ENCODE measurements at regions not wholly inside any gene's neighbourhood (a gene's known extent, or its start where the extent isn't known, plus 50 kb on each side); places are given as distances from the start of the nearest gene placed in this dataset.

DNA sequence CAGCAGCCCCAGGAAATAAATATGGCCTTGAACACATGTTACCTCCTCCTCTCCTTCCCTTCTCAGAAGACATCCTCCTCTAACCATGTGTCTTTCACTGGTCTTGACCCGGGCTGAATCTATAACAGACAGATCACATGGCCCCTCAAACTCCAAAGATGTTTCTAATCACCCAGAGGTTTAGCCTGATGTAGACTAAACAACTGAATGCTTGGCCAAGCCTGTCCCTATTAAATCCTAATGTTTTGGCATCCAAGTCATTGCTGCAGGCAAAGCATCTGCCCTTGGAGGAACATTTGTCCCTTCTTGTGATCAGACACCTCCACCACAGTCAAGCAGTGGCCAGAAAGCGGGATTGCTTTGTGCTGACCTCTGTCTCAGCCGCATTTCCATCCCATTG is 65.5 kb downstream of the ANKRD60 start:
- H3K27ac ChIP-seq = no peak overlapping the region
- TF ChIP-seq CTCF (conservative IDR thresholded peaks at IDR 0.05) (no peak), ZFX (IDR thresholded peaks at IDR 0.05) (no peak)

- no peak overlapping the region for H3K27ac ChIP-seq
These were observed 67.3 kb downstream of the ANKRD60 start for GRCh38 chr20:58161192-58161591.

GRCh38 chr20:58160451-58161061 is 67.9 kb downstream of the ANKRD60 start:
- no peak overlapping the region for H3K27ac ChIP-seq

More at GRCh38 chr20:58161192-58161591, 67.3 kb downstream of the ANKRD60 start:
- TF ChIP-seq CTCF (conservative IDR thresholded peaks at IDR 0.05) (no peak), ZFX (IDR thresholded peaks at IDR 0.05) (no peak)

GRCh38 chr20:58155148-58155925 is 73.1 kb downstream of the ANKRD60 start:
- TF ChIP-seq ZFX (IDR thresholded peaks at IDR 0.05) (no peak), CTCF (conservative IDR thresholded peaks at IDR 0.05) (no peak)
- no peak overlapping the region for H3K27ac ChIP-seq

More at GRCh38 chr20:58160451-58161061, 67.9 kb downstream of the ANKRD60 start:
- TF ChIP-seq ZFX (IDR thresholded peaks at IDR 0.05) = no peak
- TF ChIP-seq CTCF (conservative IDR thresholded peaks at IDR 0.05) = no peak

- TF ChIP-seq ZFX (IDR thresholded peaks at IDR 0.05) (no peak), CTCF (conservative IDR thresholded peaks at IDR 0.05) (no peak)
- no peak overlapping the region for H3K27ac ChIP-seq
These were observed 74.3 kb downstream of the ANKRD60 start for GRCh38 chr20:58154113-58154512.

DNA sequence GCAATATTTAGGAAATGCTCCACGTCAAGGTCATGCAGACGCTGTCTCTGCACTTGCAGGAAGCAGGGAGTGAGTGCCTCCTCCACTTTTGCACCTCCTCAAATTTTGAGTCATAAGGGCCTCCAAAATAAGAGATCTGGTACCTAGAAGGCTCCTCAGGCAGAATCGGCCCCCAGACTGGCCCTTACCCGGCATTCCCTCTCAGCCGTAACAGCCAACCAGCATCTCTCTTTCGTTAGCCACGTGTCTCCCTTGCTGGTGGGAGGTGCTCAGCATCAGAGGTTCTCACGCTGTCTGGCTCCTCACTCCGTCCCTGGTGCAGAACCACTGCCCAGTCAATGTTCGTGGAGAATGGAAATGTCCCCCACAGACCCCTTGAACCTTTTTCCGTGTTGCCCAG is 75.3 kb downstream of the ANKRD60 start:
- no peak overlapping the region for H3K27ac ChIP-seq
- TF ChIP-seq CTCF (conservative IDR thresholded peaks at IDR 0.05) (no peak), ZFX (IDR thresholded peaks at IDR 0.05) (no peak)

DNA sequence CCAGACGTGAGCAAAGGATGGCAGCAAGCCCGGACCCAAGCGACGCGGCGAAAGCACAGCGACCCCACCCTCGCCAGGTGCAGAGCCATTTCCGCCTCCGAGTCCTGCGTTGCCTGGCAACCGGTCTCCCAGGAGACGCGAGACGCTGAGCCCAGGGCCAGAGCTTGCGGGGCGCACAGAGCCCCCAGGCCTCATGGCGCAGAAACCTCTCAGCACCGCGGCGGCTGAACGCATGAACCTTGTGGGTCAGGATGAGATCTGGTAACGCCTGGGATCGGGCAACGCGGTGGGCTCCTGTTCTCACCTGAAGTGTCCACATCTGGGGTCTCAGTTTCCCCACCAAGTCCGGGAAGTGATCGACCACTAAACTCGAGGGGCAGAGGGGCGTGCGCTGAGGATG is 77.7 kb downstream of the ANKRD60 start:
- H3K27ac ChIP-seq = no peak overlapping the region
- no peak for TF ChIP-seq CTCF (conservative IDR thresholded peaks at IDR 0.05)
- no peak for TF ChIP-seq ZFX (IDR thresholded peaks at IDR 0.05)
